ENCODE measurements at regions not wholly inside any gene's neighbourhood (a gene's known extent, or its start where the extent isn't known, plus 50 kb on each side); places are given as distances from the start of the nearest gene placed in this dataset.
"Not testable (repeated sequence)": the region's sequence is repeated elsewhere in the genome, so short reads cannot be mapped to it uniquely, and the experiment has no call there.

DNA sequence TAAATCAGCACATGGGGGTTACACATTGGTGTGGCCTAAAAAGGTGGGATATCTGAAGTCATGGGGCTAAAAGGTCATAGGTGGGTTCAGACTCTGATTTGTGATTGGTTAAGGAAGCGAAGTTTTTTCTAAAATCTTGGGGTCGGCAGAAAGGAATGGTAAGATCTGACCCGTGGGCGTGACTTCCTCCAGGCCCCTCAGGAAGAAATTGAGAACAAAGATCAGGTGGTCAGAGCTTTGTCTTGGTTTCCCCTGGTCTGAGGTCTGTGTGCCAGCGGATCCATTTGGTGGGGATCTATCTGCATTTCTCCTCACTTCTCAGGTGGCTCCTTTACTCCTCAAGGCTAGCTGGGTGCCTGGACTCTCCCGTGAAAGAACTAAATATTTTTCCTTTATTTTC is 302.8 kb downstream of the ABCC12 start:
- DNase-seq: no peak

DNA sequence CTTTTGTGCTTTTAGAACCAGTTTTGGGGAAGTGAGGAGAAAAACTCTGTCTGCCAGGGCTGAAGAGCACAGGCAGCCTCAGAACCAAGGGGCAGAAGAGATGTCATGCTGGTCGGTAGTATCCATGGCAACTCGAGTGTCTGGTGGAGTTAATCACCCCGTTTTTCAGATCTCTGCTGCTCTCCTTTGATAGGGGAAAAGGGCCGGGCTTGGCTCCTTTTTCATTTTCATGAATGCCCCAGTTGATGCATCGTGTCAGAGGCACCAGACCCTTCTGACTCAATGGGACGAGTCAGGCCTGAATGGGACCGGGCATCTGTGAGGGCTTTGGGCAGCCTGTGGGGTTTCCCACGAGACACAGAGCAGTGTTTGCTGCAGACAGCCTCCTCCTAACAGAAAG is 304.6 kb downstream of the ABCC12 start:
- DNase-seq: no peak

DNA sequence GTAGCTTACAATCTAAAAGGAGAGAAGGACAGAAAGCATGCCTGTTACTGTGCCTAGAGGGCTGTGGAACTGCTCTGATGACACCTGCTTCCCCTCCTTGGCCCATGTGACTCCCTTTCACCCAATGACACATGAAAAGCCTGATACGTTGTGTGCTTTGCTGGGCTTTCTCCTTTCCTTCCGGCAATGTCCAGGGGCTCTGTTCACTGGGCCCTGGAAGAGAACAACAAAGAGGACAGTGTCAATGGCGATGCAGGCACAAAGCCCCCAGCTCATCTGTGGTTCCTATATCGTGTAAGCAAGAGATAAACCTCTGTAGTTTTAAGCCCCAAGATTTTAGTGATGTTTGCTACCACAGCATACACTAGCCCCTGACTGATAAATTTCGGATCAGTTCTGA is 306.1 kb downstream of the ABCC12 start:
- DNase-seq: no peak

DNA sequence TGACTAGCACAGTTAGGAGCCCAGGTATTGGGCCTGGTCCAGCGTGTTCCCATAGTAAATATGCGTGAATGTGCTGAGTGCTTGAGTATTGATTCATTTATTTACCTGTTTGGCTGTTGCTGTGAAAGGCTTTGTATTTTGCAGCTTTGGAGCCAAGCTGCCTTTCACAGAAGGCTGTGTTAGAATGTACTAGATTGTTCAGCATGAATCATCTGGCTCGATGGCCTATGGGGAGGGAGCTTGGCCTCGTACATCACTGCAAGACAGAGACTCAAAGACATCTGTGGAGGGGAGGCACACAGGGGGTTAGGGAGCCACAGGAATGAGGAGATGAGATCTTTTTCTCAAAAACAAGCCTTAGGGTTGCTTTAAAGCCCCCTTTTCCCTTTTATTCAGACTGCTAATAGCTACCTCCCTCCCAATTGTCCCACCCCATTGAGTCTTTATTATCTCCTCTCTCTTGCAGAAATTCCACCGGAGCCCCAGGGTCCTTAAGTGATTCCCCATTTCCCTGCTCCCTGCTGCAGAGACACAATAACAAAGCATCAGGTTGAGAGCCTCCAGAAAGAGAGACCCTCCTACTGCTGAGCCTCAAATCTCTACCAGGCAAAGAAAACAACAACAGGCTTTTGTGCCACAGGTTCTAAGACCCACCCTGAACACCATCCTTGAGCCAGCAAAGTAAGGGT is 307.2 kb downstream of the ABCC12 start:
- DNase-seq: peak; percentile 33

DNA sequence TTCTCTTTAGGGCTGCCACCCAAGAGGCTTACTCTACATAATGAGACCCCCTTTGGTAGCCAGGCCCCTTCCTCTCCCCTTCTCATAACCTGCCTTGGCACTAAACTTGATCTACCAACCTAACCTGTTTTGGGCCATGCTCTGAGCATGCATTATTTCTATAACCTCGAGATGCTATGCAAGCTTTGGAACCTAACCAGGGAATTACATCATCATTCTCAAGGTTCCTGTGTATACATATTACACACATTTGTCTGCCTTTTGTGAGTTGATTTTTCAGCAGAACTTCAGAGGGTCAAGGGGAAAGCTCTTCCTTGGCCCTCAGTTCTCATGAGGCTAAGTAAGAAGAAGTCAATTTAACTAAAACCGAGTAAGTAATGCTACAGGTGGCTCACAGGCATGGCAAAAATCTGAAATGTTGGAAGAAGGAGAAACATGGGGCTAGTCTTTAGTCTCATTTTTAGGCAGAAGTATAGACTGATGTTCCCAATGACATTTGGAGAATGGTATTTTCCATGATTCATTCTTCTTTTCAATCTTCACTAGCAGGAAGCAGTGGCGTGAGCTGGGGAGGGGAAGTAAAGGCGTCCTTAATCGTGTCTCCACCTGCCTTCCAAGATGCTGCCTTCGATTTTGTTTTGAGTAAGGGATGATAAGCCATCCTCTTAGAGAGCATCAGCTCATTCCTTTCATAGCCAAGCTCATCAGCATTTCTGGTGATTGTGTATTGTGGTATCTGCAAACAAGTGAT is 308.4 kb downstream of the ABCC12 start:
- peak; percentile 38 for DNase-seq

DNA sequence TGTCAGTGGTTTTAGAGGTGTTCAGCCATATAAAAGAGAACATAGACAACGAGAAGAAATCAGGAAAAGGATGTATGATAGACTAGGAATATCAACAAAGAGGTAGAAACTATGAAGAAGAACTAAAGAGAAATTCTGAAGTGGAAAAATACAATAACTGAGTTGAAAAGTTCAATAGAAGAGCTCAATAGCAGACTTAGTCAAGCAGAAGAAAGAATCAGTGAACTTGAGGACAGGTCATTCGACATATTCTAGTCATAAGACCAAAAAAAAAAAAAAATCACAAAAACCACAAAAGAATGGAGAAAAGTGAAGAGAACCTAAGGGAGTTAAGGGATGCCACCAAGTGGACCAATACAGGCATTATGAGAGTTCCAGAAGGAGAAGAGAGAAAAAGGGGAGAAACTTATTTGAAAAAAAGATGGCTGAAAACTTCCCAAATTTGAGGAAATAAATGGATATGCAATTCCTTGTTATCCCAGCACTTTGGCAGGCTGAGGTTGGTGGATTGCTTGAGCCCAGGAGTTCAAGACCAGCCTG is 321.2 kb downstream of the ABCC12 start:
- no peak for DNase-seq

DNA sequence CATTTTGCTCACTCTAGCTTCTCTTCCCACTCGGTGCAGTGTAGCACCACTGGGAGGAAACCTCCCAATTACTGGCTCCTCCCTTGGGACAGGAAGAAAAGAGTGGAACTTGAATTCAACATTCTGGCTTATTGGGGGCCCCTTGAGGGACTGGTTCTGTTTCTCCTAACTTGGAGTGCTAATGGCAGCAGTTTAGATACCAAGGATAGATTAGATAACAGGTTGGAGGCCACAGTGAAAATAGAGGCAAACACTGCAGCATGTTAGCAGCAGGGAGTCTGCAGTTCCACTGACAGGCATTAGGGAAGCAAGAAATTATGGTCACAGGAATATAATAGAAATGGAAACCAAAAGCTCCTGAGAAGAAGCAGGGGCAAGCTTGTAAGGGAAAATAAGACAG is 322.0 kb downstream of the ABCC12 start:
- DNase-seq: no peak

DNA sequence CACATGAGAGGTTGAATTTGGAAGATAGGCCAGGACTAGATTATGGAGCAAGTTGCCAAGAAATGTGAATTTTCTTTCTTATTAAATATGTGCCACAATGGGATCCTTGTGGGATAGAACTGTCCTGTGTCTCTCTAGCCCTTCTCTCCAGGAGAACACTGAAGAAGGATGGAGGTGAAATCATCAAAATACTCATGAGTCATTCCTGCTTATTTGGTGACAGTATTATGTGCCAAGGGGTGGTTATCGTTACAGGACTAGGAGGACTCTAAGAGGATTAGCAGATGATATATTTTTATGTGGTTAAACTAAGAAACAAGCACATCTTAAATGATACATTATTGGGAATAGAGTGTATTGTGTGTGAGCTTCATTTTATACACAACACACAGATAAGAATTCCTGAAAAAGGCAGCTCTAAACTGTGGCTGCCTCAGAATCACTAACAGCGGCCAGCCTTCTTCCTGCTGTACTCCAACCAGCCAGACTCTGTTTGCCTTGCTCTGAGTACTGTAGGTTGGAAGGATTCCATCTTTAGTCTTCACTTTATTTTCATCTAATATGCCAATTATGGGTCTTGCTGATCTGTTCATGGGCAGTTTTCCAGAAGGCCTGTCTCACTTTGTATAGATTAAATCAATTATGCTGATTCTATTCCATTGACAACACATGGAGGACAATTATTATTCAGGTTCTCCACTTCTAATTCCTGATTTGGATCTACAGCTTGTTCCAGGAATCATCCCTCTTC is 325.8 kb downstream of the ABCC12 start:
- DNase-seq: no peak

DNA sequence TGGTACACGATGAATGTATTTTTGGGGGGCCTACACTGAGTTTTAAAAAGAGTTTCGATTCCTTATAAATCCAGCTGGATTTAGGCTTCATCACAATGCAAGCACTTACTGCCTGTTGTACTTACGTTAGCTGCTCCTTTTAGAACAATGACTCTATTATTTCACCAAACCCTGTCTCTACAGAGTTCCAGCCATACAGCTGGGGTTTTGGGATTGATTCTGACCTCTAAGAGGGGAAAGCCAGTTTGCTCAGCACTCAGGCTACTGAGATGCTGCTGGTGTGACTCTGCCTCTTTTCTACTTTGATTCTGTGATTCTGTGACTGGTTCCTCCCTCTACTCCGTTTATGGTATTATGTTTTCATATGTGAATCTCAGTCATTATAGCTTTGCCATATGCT is 329.7 kb downstream of the ABCC12 start:
- DNase-seq: no peak

DNA sequence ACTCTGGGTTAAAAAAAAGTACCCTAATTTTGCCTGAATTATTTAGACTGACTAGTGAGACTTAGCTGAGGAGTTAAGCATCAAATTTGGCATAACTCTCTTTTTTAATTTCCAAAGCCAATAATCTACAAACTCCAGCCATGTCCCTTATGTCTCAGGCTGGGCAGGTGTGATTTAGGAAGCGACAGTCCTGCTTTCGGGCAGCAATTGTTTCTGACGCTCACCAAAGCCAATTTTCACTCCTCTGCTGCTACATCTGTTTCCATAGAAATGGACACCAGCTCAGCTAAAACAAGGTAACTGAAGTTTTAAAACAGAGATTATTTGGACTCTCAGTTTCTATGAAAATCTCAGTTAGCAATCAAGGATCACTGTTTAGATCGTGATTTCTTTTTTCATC is 338.7 kb downstream of the ABCC12 start:
- DNase-seq: no peak

DNA sequence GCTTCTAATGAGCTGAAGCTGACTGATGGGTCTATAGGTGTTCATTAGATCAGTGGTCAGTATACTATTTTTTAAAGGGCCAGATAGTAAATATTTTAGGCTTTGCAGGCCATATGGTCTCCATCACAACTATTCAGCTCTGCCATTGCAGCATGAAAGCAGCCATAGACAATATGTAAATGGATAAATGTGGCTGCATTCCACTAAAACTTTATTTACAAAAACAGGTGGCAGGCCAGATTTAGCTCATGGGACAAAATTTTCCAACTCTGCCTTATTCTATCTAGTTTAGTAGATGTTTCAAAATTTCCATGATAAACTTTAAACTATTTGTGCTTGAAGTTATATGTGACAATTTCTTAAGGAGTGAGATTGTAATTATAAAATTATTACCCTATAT is 339.3 kb downstream of the ABCC12 start:
- DNase-seq: no peak

DNA sequence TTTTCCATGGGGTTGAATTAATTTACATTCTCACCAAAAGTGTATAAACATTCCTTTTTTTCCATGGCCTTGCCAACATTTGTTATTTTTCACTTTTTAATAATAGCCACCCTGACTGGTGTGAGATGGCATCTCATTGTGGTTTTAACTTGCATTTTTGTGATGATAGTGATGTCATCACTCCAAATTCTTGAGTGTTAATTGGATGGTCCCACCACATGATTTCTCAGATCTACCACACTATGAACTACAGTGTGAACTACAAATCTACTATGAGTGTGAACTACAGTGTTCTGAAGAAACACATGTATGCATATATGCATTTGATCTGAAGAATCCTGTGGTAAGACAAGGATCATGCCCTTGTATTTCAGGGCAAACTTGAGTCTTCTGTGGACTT is 340.1 kb downstream of the ABCC12 start:
- peak; percentile 26 for DNase-seq

DNA sequence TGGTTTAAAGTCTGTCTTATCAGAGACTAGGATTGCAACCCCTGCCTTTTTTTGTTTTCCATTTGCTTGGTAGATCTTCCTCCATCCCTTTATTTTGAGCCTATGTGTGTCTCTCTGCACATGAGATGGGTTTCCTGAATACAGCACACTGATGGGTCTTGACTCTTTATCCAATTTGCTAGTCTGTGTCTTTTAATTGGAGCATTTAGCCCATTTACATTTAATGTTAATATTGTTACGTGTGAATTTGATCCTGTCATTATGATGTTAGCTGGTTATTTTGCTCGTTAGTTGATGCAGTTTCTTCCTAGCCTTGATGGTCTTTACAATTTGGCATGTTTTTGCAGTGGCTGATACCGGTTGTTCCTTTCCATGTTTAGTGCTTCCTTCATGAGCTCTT is 344.0 kb downstream of the ABCC12 start:
- not testable (repeated sequence) for DNase-seq

DNA sequence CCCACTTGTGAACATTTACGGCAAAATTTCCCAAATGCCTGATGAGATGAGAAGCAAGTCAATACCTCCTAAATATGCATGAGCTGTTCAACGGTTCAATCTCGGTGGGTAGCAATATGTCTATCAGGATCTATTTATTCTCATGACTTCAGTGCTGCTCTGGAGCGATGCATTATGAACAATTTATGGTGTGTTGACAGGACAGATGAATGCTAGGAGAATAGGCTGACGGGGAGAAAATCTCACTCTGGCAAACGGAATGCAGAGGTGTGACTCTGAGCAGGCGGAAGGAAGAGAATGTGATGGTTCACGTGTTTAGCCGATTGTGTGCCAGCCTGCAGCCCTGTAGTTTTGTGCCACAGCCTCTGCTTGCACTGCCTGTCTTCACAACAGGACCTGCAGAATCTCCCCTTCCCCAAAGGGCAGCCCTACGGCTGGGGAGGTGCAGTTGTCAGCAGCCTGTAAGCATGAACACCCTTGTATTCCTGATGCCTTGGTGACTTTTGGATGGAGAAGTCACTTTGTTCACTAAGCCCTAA is 345.2 kb downstream of the PHKB start:
- no peak for DNase-seq

DNA sequence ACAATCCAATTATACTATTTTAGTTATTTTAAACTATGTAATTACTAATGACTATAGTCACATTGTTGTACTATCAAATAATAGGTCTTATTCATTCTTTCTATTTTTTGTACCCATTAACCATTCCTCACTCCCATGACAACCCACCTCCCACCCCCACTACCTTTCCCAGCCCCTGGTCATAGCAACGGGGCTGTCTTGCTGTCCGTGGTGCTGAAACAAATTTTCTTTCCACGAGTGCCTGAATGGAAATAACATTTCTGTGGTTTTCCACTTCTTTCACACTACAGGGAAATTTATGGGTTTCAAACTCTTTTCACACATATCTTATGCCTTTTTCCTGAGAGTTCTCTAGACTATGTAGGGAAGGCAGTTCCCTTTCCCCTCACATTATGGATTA is 326.6 kb downstream of the PHKB start:
- DNase-seq: peak; percentile 12

DNA sequence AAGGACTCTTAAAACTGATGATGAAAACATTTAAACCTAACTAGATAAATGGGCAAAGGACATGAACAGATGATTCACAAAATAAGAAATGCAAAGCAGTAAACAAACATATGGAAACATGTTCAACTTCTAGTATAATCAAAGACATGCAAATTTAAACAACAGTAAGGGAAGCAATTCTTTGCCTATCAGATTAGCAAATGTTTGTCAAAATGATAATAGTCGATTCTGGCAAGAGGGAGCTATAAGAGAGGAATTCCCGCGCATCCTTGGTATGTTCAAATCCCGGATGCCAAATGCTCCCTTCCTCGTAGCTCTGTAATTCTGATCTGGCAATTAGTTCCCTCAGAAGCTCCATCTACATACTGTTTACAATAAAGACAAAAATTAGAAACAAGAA is 320.5 kb downstream of the PHKB start:
- DNase-seq: no peak

DNA sequence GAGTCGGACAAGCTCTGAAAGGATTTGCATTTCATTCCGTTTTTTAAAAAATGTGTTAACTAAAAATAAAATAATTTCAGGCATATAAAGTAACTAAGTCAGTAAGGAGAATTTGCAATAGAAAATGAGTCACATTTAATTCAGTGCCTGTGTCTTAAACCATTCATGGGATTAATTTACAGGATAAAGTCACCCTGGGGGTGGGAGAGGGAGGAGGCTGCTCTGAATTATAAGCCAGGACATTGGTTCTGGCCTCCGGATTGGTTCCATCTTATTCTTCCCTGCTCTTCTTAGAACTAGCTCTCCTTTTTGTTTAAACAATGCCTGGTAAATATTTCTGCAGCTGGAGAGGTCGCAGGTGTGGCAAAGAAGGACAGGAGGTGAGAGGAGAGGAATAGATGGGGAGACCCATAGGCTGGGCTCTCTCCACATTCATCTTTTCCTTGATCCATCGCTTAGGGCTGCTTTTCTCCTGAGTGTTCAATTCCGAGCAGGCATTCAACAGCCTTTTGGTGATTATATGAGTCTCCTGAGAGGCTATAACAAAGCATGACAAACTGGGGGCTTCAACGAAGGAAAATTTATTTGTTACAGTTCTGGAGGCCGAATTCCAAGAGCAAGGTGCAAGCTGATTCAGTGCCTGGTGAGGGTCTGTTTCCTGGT is 319.2 kb downstream of the PHKB start:
- DNase-seq: no peak

DNA sequence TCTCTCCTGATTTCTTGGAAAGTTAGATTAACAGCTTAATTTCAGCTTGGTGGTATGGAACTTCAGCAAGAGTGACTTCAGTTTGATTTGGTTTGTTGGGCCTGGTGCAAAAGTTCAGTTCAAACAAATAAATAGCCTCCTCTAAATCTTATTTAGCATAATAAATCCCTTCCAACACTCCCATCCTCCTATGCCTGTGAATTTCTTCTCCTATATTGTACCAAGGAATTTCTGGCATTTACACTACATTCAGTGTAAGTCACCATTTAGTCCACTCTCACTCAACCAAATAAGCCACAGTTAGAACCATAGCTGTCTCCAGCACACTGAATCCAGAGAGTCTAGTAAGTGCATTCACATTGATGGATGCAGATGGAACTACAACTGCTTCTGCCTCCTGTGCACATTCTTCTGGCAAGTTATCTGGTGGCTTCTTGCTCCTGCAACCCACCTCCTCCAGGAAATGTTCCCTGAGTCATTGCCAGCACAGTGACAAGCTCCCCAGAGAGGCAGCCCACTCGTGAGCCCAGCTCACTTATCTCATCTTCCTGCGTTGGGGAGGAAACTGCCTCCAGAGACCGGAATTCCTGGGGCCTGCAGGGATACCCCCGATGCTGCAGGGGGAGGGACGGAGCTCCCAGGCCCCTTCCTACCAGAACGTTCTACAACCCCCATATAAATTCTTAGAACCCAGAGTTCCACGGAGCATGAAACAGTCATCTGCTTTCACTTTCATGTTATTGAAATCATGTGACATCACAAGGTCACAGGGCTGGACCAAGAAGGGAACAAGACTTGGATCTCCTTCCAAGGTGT is 318.3 kb downstream of the PHKB start:
- DNase-seq: no peak

DNA sequence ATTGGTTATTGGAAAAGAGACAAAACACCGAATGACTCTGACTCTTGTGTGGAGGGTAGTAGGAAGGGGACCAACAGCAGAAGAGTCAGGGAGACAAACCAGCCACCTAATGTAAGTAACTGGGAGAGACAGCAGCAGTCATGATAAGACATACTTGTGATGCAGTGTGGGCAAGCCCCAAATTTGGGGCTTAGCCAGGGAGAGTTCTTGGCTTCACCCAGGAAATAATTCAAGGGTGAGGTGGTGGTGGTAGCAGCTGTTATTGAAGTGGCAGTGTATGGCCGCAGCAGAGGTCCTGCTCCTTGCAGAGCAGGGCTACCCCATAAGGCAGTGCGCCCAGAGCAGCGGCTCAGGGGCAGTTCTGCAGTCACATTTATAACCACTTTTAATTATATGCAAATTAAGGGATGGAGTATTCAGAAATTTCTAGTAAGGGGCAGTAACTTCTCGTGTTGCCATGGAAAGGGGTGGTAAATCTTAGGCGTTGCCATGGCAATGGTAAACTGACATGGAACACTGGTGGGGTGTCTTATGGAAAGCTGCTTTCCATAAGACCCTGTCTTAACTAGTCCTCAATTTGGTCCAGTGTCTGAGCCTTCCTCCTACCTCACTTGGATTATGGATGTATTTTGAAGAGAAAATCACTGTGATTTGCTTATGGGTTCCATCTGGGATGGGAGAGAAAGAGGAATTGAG is 317.1 kb downstream of the PHKB start:
- DNase-seq: peak; percentile 22

DNA sequence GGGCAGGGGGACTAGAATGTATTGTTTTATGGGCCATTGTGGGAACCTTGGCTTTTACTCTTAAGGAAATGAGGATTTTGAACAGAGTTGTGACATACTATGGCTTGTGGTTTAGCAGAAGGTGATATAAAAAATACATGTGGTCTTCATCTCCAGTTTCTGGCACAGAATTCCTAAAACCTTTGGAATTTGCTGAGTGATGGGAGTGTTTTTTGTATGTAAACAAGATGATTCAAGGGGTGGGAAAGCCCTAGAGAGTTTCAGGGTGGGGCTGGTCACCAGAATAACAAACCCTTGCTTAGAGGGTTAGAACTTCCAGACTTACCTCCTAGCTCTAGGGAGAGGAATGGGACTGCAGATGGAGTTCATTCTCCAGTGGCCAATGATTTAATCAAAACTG is 316.1 kb downstream of the PHKB start:
- DNase-seq: peak; percentile 43

DNA sequence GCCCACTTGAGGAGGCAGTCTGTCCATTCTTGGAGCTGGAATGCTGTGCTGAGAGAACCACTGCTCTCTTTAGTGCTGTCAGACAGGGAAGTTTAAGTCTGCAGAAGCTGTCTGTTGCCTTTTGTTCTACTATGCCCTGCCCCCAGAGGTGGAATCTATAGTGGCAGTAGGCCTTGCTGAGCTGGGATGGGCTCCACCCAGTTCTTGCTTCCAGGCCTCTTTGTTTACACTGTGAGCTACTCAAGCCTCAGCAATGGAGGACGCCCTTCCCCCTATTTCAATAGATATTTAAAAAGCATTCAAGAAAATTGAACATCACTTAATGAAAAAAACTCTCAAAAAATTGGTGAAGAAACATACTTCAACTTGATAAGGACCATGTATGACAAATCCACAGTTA is 313.5 kb downstream of the PHKB start:
- DNase-seq: no peak

Measured in NCI-H226 (cell line).